Neural cell (in vitro differentiated cells): ENCODE measurements at regions not wholly inside any gene's neighbourhood (a gene's known extent, or its start where the extent isn't known, plus 50 kb on each side); places are given as distances from the start of the nearest gene placed in this dataset.

Experiments
- H2AFZ ChIP-seq: fragments of 200-600, 300-800 bp; sonication (generic), shearing (Covaris generic); 2 replicates; pipeline ENCODE4 v1.6.0; 2014; ENCODE audit warnings: low read depth, mild to moderate bottlenecking, antibody characterized with exemption, low read length, moderate library complexity
- H3F3A ChIP-seq: fragments of 200-600 bp; shearing (Covaris generic); 2 replicates; pipeline ENCODE4 v1.6.1; 2016; ENCODE audit warnings: mild to moderate bottlenecking, moderate library complexity, mixed read lengths, antibody characterized with exemption, low read length; ENCODE audit not compliant: insufficient read depth, poor library complexity, severe bottlenecking
- H3K27ac ChIP-seq: fragments of 200-600, 300-800 bp; sonication (generic), shearing (Covaris generic); 2 replicates; pipeline ENCODE4 v1.5.1; 2014; ENCODE audit warnings: mild to moderate bottlenecking, low read length, moderate library complexity
- H3K27me3 ChIP-seq: fragments of 300-800, 200-600 bp; sonication (generic), shearing (Covaris generic); 2 replicates; pipeline ENCODE4 v1.6.0; 2014; ENCODE audit warnings: mild to moderate bottlenecking, low read depth, low read length, moderate library complexity; ENCODE audit not compliant: insufficient read depth
- H3K36me3 ChIP-seq: fragments of 300-800, 200-600 bp; sonication (generic), shearing (Covaris generic); 2 replicates; pipeline ENCODE4 v1.5.1; 2014; ENCODE audit warnings: mild to moderate bottlenecking, antibody characterized with exemption, low read length, moderate library complexity; ENCODE audit not compliant: insufficient read depth
- H3K4me2 ChIP-seq: fragments of 300-800, 200-600 bp; sonication (generic), shearing (Covaris generic); 2 replicates; pipeline ENCODE4 v1.6.0; 2014; ENCODE audit warnings: mild to moderate bottlenecking, low read length
- H3K4me3 ChIP-seq: fragments of 300-800, 200-600 bp; sonication (generic), shearing (Covaris generic); 2 replicates; pipeline ENCODE4 v1.5.1; 2014; ENCODE audit warnings: mild to moderate bottlenecking, low read length, moderate library complexity
- H3K79me2 ChIP-seq: fragments of 200-600 bp; shearing (Covaris generic); replicated peaks from 2 replicates; pipeline ENCODE4 v1.6.0; 2014; ENCODE audit warnings: mild to moderate bottlenecking, low read length, moderate library complexity; ENCODE audit not compliant: insufficient read depth
- H3K9ac ChIP-seq: fragments of 300-800, 200-600 bp; sonication (generic), shearing (Covaris generic); 2 replicates; pipeline ENCODE4 v1.6.1; 2016; ENCODE audit warnings: mild to moderate bottlenecking, low read length, mixed read lengths
- H3K9me2 ChIP-seq: fragments of 200-600 bp; shearing (Covaris generic); 2 replicates; pipeline ENCODE4 v1.6.1; 2016; ENCODE audit warnings: mild to moderate bottlenecking, low read length, mixed read lengths; ENCODE audit not compliant: insufficient read depth
- H3K9me3 ChIP-seq: fragments of 200-600, 300-800 bp; sonication (generic), shearing (Covaris generic); 2 replicates; pipeline ENCODE4 v1.6.1; 2016; ENCODE audit warnings: mild to moderate bottlenecking, mixed run types, low read length, moderate library complexity, mixed read lengths
- H4K20me1 ChIP-seq: fragments of 200-600 bp; shearing (Covaris generic); 2 replicates; pipeline ENCODE4 v1.6.1; 2016; ENCODE audit warnings: mild to moderate bottlenecking, mixed run types; ENCODE audit not compliant: insufficient read depth
- EP300 ChIP-seq: fragments of 450-650 bp; conservative IDR thresholded peaks from 2 replicates; pipeline ENCODE4 v1.6.1; 2014; ENCODE audit warnings: antibody characterized with exemption, mild to moderate bottlenecking, moderate library complexity; ENCODE audit not compliant: poor library complexity, severe bottlenecking
- EZH2 ChIP-seq: fragments of 200-600, 300-800 bp; shearing (Covaris generic), sonication (generic); IDR thresholded peaks from 2 replicates; pipeline ENCODE4 v1.6.1; 2014; ENCODE audit warnings: antibody characterized with exemption, low read length, borderline replicate concordance, mild to moderate bottlenecking; ENCODE audit not compliant: insufficient read depth, poor library complexity, severe bottlenecking
- MXI1 ChIP-seq: fragments of 450-650 bp; conservative IDR thresholded peaks from 2 replicates; pipeline ENCODE4 v1.6.1; 2014; ENCODE audit warnings: antibody characterized with exemption, mild to moderate bottlenecking; ENCODE audit not compliant: poor library complexity, severe bottlenecking
- POLR2AphosphoS5 ChIP-seq: IDR thresholded peaks from 2 replicates; pipeline ENCODE4 v1.6.1; 2012
- RAD21 ChIP-seq: fragments of 450-650 bp; conservative IDR thresholded peaks from 2 replicates; pipeline ENCODE4 v1.6.1; 2014; ENCODE audit warnings: antibody characterized with exemption, mild to moderate bottlenecking, moderate library complexity
- SMC3 ChIP-seq: fragments of 450-650 bp; conservative IDR thresholded peaks from 2 replicates; pipeline ENCODE4 v1.6.1; 2014; ENCODE audit warnings: antibody characterized with exemption, mild to moderate bottlenecking, moderate library complexity; ENCODE audit not compliant: poor library complexity
- TAF1 ChIP-seq: IDR thresholded peaks from 2 replicates; pipeline ENCODE4 v1.6.1; 2012; ENCODE audit warnings: low read depth
- TF ChIP-seq, protein P1 (sequence below): IDR thresholded peaks from 2 replicates; pipeline ENCODE4 v1.6.1; 2012; ENCODE audit warnings: borderline replicate concordance
- TF ChIP-seq, protein P2 (sequence below): fragments of 450-650 bp; IDR thresholded peaks from 2 replicates; pipeline ENCODE4 v1.5.1; 2014; ENCODE audit warnings: antibody characterized with exemption, mild to moderate bottlenecking, moderate library complexity; ENCODE audit not compliant: poor library complexity, severe bottlenecking

- TF ChIP-seq POLR2AphosphoS5 (peak; percentile 58), EP300 (peak; percentile 81), TAF1 (no peak)
- Histone ChIP-seq H3K9ac (no peak overlapping the region), H3K79me2 (no peaks in the 10 kb centered on the region)
Observed at GRCh38 chr2:138329162-138329561, 172.4 kb upstream of the SPOPL start.

GRCh38 chr2:138329591-138329990, 172.0 kb upstream of the SPOPL start:
- Histone ChIP-seq H3K79me2 (no peaks in the 10 kb centered on the region), H3K9me3 (no peaks in the 10 kb centered on the region), H3F3A (no peaks in the 10 kb centered on the region), H4K20me1 (no peaks in the 10 kb centered on the region), H3K36me3 (no peaks in the 10 kb centered on the region), H3K4me2 (no peak overlapping the region), H3K9me2 (no peaks in the 10 kb centered on the region), H3K27me3 (no peaks in the 10 kb centered on the region), H2AFZ (no peak overlapping the region), H3K27ac (no peak overlapping the region), H3K4me3 (no peak overlapping the region), H3K9ac (no peak overlapping the region)
- TF ChIP-seq, protein P1, sequence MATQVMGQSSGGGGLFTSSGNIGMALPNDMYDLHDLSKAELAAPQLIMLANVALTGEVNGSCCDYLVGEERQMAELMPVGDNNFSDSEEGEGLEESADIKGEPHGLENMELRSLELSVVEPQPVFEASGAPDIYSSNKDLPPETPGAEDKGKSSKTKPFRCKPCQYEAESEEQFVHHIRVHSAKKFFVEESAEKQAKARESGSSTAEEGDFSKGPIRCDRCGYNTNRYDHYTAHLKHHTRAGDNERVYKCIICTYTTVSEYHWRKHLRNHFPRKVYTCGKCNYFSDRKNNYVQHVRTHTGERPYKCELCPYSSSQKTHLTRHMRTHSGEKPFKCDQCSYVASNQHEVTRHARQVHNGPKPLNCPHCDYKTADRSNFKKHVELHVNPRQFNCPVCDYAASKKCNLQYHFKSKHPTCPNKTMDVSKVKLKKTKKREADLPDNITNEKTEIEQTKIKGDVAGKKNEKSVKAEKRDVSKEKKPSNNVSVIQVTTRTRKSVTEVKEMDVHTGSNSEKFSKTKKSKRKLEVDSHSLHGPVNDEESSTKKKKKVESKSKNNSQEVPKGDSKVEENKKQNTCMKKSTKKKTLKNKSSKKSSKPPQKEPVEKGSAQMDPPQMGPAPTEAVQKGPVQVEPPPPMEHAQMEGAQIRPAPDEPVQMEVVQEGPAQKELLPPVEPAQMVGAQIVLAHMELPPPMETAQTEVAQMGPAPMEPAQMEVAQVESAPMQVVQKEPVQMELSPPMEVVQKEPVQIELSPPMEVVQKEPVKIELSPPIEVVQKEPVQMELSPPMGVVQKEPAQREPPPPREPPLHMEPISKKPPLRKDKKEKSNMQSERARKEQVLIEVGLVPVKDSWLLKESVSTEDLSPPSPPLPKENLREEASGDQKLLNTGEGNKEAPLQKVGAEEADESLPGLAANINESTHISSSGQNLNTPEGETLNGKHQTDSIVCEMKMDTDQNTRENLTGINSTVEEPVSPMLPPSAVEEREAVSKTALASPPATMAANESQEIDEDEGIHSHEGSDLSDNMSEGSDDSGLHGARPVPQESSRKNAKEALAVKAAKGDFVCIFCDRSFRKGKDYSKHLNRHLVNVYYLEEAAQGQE, result no peak
- TF ChIP-seq MXI1 (no peak), POLR2AphosphoS5 (no peak), EP300 (no peak), EZH2 (no peak), RAD21 (no peak), SMC3 (no peak), TAF1 (no peak)
- TF ChIP-seq, protein P2, sequence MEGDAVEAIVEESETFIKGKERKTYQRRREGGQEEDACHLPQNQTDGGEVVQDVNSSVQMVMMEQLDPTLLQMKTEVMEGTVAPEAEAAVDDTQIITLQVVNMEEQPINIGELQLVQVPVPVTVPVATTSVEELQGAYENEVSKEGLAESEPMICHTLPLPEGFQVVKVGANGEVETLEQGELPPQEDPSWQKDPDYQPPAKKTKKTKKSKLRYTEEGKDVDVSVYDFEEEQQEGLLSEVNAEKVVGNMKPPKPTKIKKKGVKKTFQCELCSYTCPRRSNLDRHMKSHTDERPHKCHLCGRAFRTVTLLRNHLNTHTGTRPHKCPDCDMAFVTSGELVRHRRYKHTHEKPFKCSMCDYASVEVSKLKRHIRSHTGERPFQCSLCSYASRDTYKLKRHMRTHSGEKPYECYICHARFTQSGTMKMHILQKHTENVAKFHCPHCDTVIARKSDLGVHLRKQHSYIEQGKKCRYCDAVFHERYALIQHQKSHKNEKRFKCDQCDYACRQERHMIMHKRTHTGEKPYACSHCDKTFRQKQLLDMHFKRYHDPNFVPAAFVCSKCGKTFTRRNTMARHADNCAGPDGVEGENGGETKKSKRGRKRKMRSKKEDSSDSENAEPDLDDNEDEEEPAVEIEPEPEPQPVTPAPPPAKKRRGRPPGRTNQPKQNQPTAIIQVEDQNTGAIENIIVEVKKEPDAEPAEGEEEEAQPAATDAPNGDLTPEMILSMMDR, result no peak

More at GRCh38 chr2:138329162-138329561, 172.4 kb upstream of the SPOPL start:
- Histone ChIP-seq H3K4me3 (no peak overlapping the region), H3K9me3 (no peaks in the 10 kb centered on the region), H4K20me1 (no peaks in the 10 kb centered on the region), H3K27ac (no peak overlapping the region), H3K9me2 (no peaks in the 10 kb centered on the region), H3K36me3 (no peaks in the 10 kb centered on the region), H3K4me2 (no peak overlapping the region), H3F3A (no peaks in the 10 kb centered on the region), H3K27me3 (no peaks in the 10 kb centered on the region), H2AFZ (no peak overlapping the region)

GRCh38 chr2:138333121-138333520, 168.4 kb upstream of the SPOPL start:
- Histone ChIP-seq H3K9me2 (no peaks in the 10 kb centered on the region), H3K4me2 (no peak overlapping the region), H3K79me2 (no peaks in the 10 kb centered on the region), H3K9ac (no peak overlapping the region), H3K4me3 (no peak overlapping the region), H4K20me1 (no peaks in the 10 kb centered on the region), H3K27ac (no peak overlapping the region), H3K9me3 (no peaks in the 10 kb centered on the region), H3K36me3 (no peaks in the 10 kb centered on the region), H2AFZ (no peak overlapping the region), H3K27me3 (no peaks in the 10 kb centered on the region), H3F3A (no peaks in the 10 kb centered on the region)
- no peak for TF ChIP-seq EZH2
- no peak for TF ChIP-seq TAF1
- TF ChIP-seq SMC3, result no peak
- no peak for TF ChIP-seq RAD21
- TF ChIP-seq EP300, result no peak
- no peak for TF ChIP-seq POLR2AphosphoS5
- TF ChIP-seq, protein P2, result no peak
- TF ChIP-seq MXI1, result no peak
- TF ChIP-seq, protein P1, result no peak
